ENCODE measurements at regions not wholly inside any gene's neighbourhood (a gene's known extent, or its start where the extent isn't known, plus 50 kb on each side); places are given as distances from the start of the nearest gene placed in this dataset.

- no peak for DNase-seq (ENCODE audit: low read depth)
- Histone ChIP-seq H3K4me1 (ENCODE audit: control insufficient read depth, insufficient read depth, low read length) (no peaks in the 10 kb centered on the region), H3K9ac (ENCODE audit: low read length) (no peak overlapping the region), H3K36me3 (ENCODE audit: control insufficient read depth, insufficient read depth, low read length, severe bottlenecking) (no peaks in the 10 kb centered on the region), H3K9me3 (ENCODE audit: control insufficient read depth, low read length) (peaks cover 7% of the 10 kb centered on the region), H3K27me3 (replicated peaks; ENCODE audit: control insufficient read depth, insufficient read depth, low read length) (no peaks in the 10 kb centered on the region), H3K4me3 (ENCODE audit: low read length) (no peak overlapping the region)
These were observed 279.7 kb upstream of the SLC7A11 start for GRCh38 chr4:138521809-138522208.

DNA sequence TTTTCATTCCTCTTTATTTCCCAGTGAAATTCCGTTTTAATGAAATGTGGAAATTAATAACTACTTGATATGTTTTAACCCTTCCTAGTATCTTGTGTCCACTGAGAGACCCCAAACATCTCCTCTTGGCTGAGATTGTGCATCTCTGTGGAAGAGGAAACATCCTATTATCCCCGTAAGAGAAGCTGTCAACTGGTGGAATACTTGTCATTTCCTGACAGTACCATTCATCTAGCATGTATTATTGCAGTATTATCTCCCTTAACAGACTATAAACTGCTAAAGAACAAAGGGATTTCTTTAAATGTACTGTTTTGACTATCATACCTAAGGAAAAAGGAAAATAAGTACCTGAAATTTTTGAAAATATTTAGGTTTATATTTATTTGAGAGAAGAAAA is 277.3 kb upstream of the SLC7A11 start:
- H3K9me3 ChIP-seq (ENCODE audit: control insufficient read depth, low read length) = no peaks in the 10 kb centered on the region
- no peaks in the 10 kb centered on the region for H3K36me3 ChIP-seq (ENCODE audit: control insufficient read depth, insufficient read depth, low read length, severe bottlenecking)
- no peaks in the 10 kb centered on the region for H3K4me1 ChIP-seq (ENCODE audit: control insufficient read depth, insufficient read depth, low read length)
- no peak overlapping the region for H3K4me3 ChIP-seq (ENCODE audit: low read length)
- no peak overlapping the region for H3K9ac ChIP-seq (ENCODE audit: low read length)
- DNase-seq (ENCODE audit: low read depth) = no peak
- no peaks in the 10 kb centered on the region for H3K27me3 ChIP-seq (replicated peaks; ENCODE audit: control insufficient read depth, insufficient read depth, low read length)

DNA sequence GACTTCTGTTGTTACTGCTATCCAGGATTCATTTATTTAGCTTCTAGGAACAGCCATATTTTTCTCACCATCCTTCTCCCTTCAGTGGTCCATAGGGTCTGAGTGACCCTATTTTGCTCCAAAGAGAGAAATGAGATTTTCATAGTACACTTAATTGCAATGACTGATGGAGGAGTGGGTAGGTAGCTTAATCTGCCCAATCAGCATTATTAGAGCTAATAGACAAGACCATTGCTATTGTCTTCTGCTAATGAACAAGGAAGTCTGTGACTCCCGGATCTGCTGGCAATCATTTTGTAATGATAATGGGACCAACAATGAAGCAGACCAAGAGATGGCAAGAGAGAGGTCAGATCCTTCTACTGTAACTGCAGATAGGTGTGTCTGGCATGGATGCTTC is 271.4 kb upstream of the SLC7A11 start:
- H3K9me3 ChIP-seq (ENCODE audit: control insufficient read depth, low read length) = no peaks in the 10 kb centered on the region
- DNase-seq (ENCODE audit: low read depth) = no peak

GRCh38 chr4:138512756-138513155 is 270.6 kb upstream of the SLC7A11 start:
- Histone ChIP-seq H3K27me3 (replicated peaks; ENCODE audit: control insufficient read depth, insufficient read depth, low read length) (no peaks in the 10 kb centered on the region), H3K4me3 (ENCODE audit: low read length) (no peak overlapping the region), H3K36me3 (ENCODE audit: control insufficient read depth, insufficient read depth, low read length, severe bottlenecking) (no peaks in the 10 kb centered on the region), H3K4me1 (ENCODE audit: control insufficient read depth, insufficient read depth, low read length) (peaks cover 21% of the 10 kb centered on the region), H3K9me3 (ENCODE audit: control insufficient read depth, low read length) (no peaks in the 10 kb centered on the region), H3K9ac (ENCODE audit: low read length) (no peak overlapping the region)
- peak; percentile 24 for DNase-seq (ENCODE audit: low read depth)

More for the DNA sequence above, 271.4 kb upstream of the SLC7A11 start:
- H3K9ac ChIP-seq (ENCODE audit: low read length) = no peak overlapping the region
- H3K4me1 ChIP-seq (ENCODE audit: control insufficient read depth, insufficient read depth, low read length) = peaks cover 13% of the 10 kb centered on the region
- no peak overlapping the region for H3K4me3 ChIP-seq (ENCODE audit: low read length)
- no peaks in the 10 kb centered on the region for H3K27me3 ChIP-seq (replicated peaks; ENCODE audit: control insufficient read depth, insufficient read depth, low read length)
- H3K36me3 ChIP-seq (ENCODE audit: control insufficient read depth, insufficient read depth, low read length, severe bottlenecking) = no peaks in the 10 kb centered on the region

GRCh38 chr4:138510053-138510452 is 267.9 kb upstream of the SLC7A11 start:
- no peaks in the 10 kb centered on the region for H3K9me3 ChIP-seq (ENCODE audit: control insufficient read depth, low read length)
- H3K4me3 ChIP-seq (ENCODE audit: low read length) = no peak overlapping the region
- no peaks in the 10 kb centered on the region for H3K36me3 ChIP-seq (ENCODE audit: control insufficient read depth, insufficient read depth, low read length, severe bottlenecking)
- H3K27me3 ChIP-seq (replicated peaks; ENCODE audit: control insufficient read depth, insufficient read depth, low read length) = no peaks in the 10 kb centered on the region
- peaks cover 27% of the 10 kb centered on the region for H3K4me1 ChIP-seq (ENCODE audit: control insufficient read depth, insufficient read depth, low read length)
- DNase-seq (ENCODE audit: low read depth) = peak; percentile 33
- H3K9ac ChIP-seq (ENCODE audit: low read length) = no peak overlapping the region

GRCh38 chr4:138509346-138509745 is 267.2 kb upstream of the SLC7A11 start:
- H3K9me3 ChIP-seq (ENCODE audit: control insufficient read depth, low read length) = no peaks in the 10 kb centered on the region
- no peaks in the 10 kb centered on the region for H3K36me3 ChIP-seq (ENCODE audit: control insufficient read depth, insufficient read depth, low read length, severe bottlenecking)
- no peak overlapping the region for H3K9ac ChIP-seq (ENCODE audit: low read length)
- DNase-seq (ENCODE audit: low read depth) = no peak
- peaks cover 27% of the 10 kb centered on the region for H3K4me1 ChIP-seq (ENCODE audit: control insufficient read depth, insufficient read depth, low read length)
- no peaks in the 10 kb centered on the region for H3K27me3 ChIP-seq (replicated peaks; ENCODE audit: control insufficient read depth, insufficient read depth, low read length)
- no peak overlapping the region for H3K4me3 ChIP-seq (ENCODE audit: low read length)

GRCh38 chr4:138507522-138507921 is 265.4 kb upstream of the SLC7A11 start:
- Histone ChIP-seq H3K4me1 (ENCODE audit: control insufficient read depth, insufficient read depth, low read length) (peaks cover 22% of the 10 kb centered on the region), H3K27me3 (replicated peaks; ENCODE audit: control insufficient read depth, insufficient read depth, low read length) (no peaks in the 10 kb centered on the region), H3K9me3 (ENCODE audit: control insufficient read depth, low read length) (peaks cover 8% of the 10 kb centered on the region), H3K4me3 (ENCODE audit: low read length) (no peak overlapping the region), H3K36me3 (ENCODE audit: control insufficient read depth, insufficient read depth, low read length, severe bottlenecking) (no peaks in the 10 kb centered on the region), H3K9ac (ENCODE audit: low read length) (peak overlapping the region; percentile 54)
- DNase-seq (ENCODE audit: low read depth) = peak; percentile 77

GRCh38 chr4:138501614-138502013 is 259.5 kb upstream of the SLC7A11 start:
- no peak overlapping the region for H3K4me3 ChIP-seq (ENCODE audit: low read length)
- no peak for DNase-seq (ENCODE audit: low read depth)
- no peaks in the 10 kb centered on the region for H3K27me3 ChIP-seq (replicated peaks; ENCODE audit: control insufficient read depth, insufficient read depth, low read length)
- H3K9me3 ChIP-seq (ENCODE audit: control insufficient read depth, low read length) = peaks cover 29% of the 10 kb centered on the region
- H3K36me3 ChIP-seq (ENCODE audit: control insufficient read depth, insufficient read depth, low read length, severe bottlenecking) = no peaks in the 10 kb centered on the region
- no peak overlapping the region for H3K9ac ChIP-seq (ENCODE audit: low read length)
- no peaks in the 10 kb centered on the region for H3K4me1 ChIP-seq (ENCODE audit: control insufficient read depth, insufficient read depth, low read length)

- peaks cover 29% of the 10 kb centered on the region for H3K9me3 ChIP-seq (ENCODE audit: control insufficient read depth, low read length)
- H3K9ac ChIP-seq (ENCODE audit: low read length) = no peak overlapping the region
- no peak for DNase-seq (ENCODE audit: low read depth)
- no peaks in the 10 kb centered on the region for H3K36me3 ChIP-seq (ENCODE audit: control insufficient read depth, insufficient read depth, low read length, severe bottlenecking)
- H3K27me3 ChIP-seq (replicated peaks; ENCODE audit: control insufficient read depth, insufficient read depth, low read length) = no peaks in the 10 kb centered on the region
- no peak overlapping the region for H3K4me3 ChIP-seq (ENCODE audit: low read length)
- no peaks in the 10 kb centered on the region for H3K4me1 ChIP-seq (ENCODE audit: control insufficient read depth, insufficient read depth, low read length)
These were observed 258.7 kb upstream of the SLC7A11 start for GRCh38 chr4:138500869-138501268.

DNA sequence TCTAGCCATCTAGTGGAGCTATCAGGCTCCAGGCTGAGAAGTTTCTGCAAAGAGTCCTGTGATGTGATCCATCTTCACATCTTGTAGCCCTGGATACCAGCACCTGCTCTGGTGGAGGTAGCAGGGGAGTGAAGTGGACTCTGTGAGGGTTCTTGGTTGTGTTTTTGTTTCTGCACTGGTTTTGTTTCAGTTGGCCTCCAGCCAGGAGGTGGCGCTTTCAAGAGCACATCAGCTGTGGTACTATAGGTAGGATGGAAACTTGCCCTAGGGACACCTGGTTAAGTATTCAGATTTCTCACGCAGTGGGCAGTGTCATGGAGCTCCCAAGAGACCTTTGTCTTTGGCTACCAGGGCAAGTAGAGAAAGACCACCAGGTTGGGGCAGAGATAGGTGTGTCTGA is 257.5 kb upstream of the SLC7A11 start:
- no peak overlapping the region for H3K4me3 ChIP-seq (ENCODE audit: low read length)
- DNase-seq (ENCODE audit: low read depth) = no peak
- no peak overlapping the region for H3K9ac ChIP-seq (ENCODE audit: low read length)
- no peaks in the 10 kb centered on the region for H3K4me1 ChIP-seq (ENCODE audit: control insufficient read depth, insufficient read depth, low read length)
- peaks cover 29% of the 10 kb centered on the region for H3K9me3 ChIP-seq (ENCODE audit: control insufficient read depth, low read length)
- no peaks in the 10 kb centered on the region for H3K36me3 ChIP-seq (ENCODE audit: control insufficient read depth, insufficient read depth, low read length, severe bottlenecking)
- no peaks in the 10 kb centered on the region for H3K27me3 ChIP-seq (replicated peaks; ENCODE audit: control insufficient read depth, insufficient read depth, low read length)

DNA sequence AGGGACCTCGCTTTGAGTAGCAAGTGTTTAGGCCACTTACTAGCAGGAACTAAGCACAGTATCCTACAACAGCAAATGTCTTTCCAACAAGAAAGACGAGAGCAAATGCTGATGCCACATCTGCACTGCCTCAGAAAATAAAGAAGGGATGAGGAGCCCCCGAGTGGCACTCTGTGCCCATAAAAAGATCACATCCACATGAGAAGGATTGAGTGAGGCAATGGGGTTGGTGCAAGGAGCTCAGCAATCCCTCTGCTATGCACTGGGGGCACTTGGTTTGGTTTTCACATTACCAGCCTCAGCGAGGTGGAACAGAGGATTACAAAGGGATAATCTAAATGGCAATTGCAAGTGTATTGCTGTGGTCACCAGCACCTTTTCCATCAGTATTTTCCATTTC is 252.8 kb upstream of the SLC7A11 start:
- Histone ChIP-seq H3K27me3 (replicated peaks; ENCODE audit: control insufficient read depth, insufficient read depth, low read length) (no peaks in the 10 kb centered on the region), H3K4me1 (ENCODE audit: control insufficient read depth, insufficient read depth, low read length) (no peaks in the 10 kb centered on the region), H3K9me3 (ENCODE audit: control insufficient read depth, low read length) (peaks cover 21% of the 10 kb centered on the region), H3K9ac (ENCODE audit: low read length) (no peak overlapping the region), H3K36me3 (ENCODE audit: control insufficient read depth, insufficient read depth, low read length, severe bottlenecking) (no peaks in the 10 kb centered on the region), H3K4me3 (ENCODE audit: low read length) (no peak overlapping the region)
- peak; percentile 72 for DNase-seq (ENCODE audit: low read depth)

DNA sequence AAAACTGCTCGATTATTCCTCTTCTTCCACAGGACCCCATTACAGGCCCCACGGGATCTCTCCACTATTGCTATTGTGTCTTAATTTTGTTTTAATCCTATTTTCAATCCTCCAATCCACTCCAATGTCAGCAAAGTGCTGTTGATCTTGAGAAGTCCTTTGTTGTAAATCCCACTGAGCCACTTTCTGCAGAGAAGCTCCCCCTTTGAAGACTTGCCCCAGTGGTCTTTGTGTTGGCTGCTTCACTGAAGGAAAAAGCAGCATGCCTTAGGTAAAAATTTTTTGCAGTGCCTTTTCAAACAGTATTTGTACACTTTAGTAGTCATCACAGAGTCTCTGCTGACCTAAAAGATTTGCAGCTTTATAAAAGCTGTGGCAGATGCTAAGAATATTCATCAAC is 252.0 kb upstream of the SLC7A11 start:
- no peak for DNase-seq (ENCODE audit: low read depth)
- H3K9me3 ChIP-seq (ENCODE audit: control insufficient read depth, low read length) = peaks cover 19% of the 10 kb centered on the region
- H3K9ac ChIP-seq (ENCODE audit: low read length) = no peak overlapping the region
- no peaks in the 10 kb centered on the region for H3K36me3 ChIP-seq (ENCODE audit: control insufficient read depth, insufficient read depth, low read length, severe bottlenecking)
- H3K27me3 ChIP-seq (replicated peaks; ENCODE audit: control insufficient read depth, insufficient read depth, low read length) = no peaks in the 10 kb centered on the region
- no peaks in the 10 kb centered on the region for H3K4me1 ChIP-seq (ENCODE audit: control insufficient read depth, insufficient read depth, low read length)
- H3K4me3 ChIP-seq (ENCODE audit: low read length) = no peak overlapping the region
